ENCODE measurements at regions not wholly inside any gene's neighbourhood (a gene's known extent, or its start where the extent isn't known, plus 50 kb on each side); places are given as distances from the start of the nearest gene placed in this dataset.

DNA sequence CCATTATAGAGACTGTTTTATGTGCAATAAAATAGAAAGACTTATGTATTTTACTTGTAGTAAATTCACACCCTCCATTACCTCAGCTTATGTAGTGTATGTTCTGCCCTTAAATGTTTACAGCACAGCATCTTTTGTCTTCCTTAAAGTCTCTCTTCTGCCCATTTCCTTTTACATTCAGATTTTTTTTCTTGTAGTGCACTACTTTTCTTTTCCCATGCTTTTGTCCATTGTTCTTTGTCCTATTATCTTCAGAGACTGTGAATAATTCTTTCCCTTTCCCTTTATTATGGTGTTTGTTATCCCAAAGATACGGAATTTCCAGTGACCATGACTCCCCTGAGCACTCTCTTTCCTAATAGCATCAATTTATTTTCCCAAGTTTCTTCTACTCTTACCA lies 66.1 kb upstream of the TYRP1 start:
- DNase-seq, result no peak
- Histone ChIP-seq H3K27ac (no peak overlapping the region), H3K9me2 (ENCODE audit: insufficient read depth) (no peaks in the 10 kb centered on the region), H3K4me3 (no peak overlapping the region), H4K20me1 (ENCODE audit: insufficient read depth) (no peaks in the 10 kb centered on the region), H3K4me2 (ENCODE audit: unreplicated experiment) (no peak overlapping the region), H3K79me2 (ENCODE audit: insufficient read depth) (no peaks in the 10 kb centered on the region), H3K9ac (no peak overlapping the region), H3K36me3 (ENCODE audit: low read depth) (no peaks in the 10 kb centered on the region), H3K9me3 (ENCODE audit: low read depth) (no peaks in the 10 kb centered on the region), H3F3A (ENCODE audit: insufficient read depth) (no peaks in the 10 kb centered on the region), H2AFZ (no peak overlapping the region), H3K27me3 (replicated peaks; ENCODE audit: insufficient read depth) (0 out of 2 replicates have a peak, but pooled peaks cover 4% of the 10 kb centered on the region), H3K4me1 (ENCODE audit: insufficient read depth) (no peaks in the 10 kb centered on the region)
- TF ChIP-seq EZH2 (IDR thresholded peaks at IDR 0.05; ENCODE audit: insufficient read depth, poor library complexity, severe bottlenecking), result no peak
- no peak for TF ChIP-seq EZH2phosphoT487 (IDR thresholded peaks at IDR 0.05; ENCODE audit: insufficient read depth, low read depth)
- 3 to 5% methylated on average over 1 of the region's 1 CpG for WGBS, 2 experiments (ENCODE audit: low coverage in 1 of 2, low lambda C conversion rate in 2 of 2, missing lambda C conversion rate in 2 of 2)
- in situ Hi-C loops (cut with MboI), result no loop called here

GRCh38 chr9:12628546-12628945 lies 64.6 kb upstream of the TYRP1 start:
- H2AFZ ChIP-seq, result no peak overlapping the region
- H3K4me3 ChIP-seq, result no peak overlapping the region
- 0 out of 2 replicates have a peak, but pooled peaks cover 4% of the 10 kb centered on the region for H3K27me3 ChIP-seq (replicated peaks; ENCODE audit: insufficient read depth)
- no peak for DNase-seq
- no peaks in the 10 kb centered on the region for H3K36me3 ChIP-seq (ENCODE audit: low read depth)
- no peaks in the 10 kb centered on the region for H3F3A ChIP-seq (ENCODE audit: insufficient read depth)
- no peaks in the 10 kb centered on the region for H4K20me1 ChIP-seq (ENCODE audit: insufficient read depth)
- no peak overlapping the region for H3K9ac ChIP-seq
- no peak for TF ChIP-seq EZH2phosphoT487 (IDR thresholded peaks at IDR 0.05; ENCODE audit: insufficient read depth, low read depth)
- no peaks in the 10 kb centered on the region for H3K9me3 ChIP-seq (ENCODE audit: low read depth)
- no peaks in the 10 kb centered on the region for H3K79me2 ChIP-seq (ENCODE audit: insufficient read depth)
- no peak overlapping the region for H3K4me2 ChIP-seq (ENCODE audit: unreplicated experiment)
- H3K4me1 ChIP-seq (ENCODE audit: insufficient read depth), result no peaks in the 10 kb centered on the region
- 12 to 19% methylated on average over 1 of the region's 1 CpG for WGBS, 2 experiments (ENCODE audit: low coverage in 1 of 2, low lambda C conversion rate in 2 of 2, missing lambda C conversion rate in 2 of 2)
- H3K9me2 ChIP-seq (ENCODE audit: insufficient read depth), result no peaks in the 10 kb centered on the region
- H3K27ac ChIP-seq, result no peak overlapping the region
- in situ Hi-C loops (cut with MboI), result no loop called here

DNA sequence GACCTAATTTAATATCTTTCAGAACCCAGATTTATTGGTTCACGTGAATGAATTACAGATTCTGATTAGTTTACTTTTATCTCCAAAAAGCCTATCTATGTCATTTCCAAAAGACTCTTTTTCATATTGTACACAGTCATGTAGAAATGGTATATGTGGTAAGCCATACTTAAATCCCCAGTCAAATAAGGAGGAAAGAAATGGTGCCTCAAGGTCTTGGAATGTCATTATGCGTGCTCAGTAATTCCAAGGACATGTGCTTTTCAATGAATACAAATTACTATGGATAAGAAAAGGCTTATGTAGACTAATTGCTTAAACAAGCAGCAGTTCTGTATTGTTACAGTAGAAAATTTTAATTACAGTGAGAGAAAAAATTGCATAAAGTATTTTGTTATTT lies 64.1 kb upstream of the TYRP1 start:
- no peak overlapping the region for H3K4me2 ChIP-seq (ENCODE audit: unreplicated experiment)
- TF ChIP-seq EZH2phosphoT487 (IDR thresholded peaks at IDR 0.05; ENCODE audit: insufficient read depth, low read depth) (no peak), EZH2 (IDR thresholded peaks at IDR 0.05; ENCODE audit: insufficient read depth, poor library complexity, severe bottlenecking) (no peak)
- no peak overlapping the region for H3K27ac ChIP-seq
- no peak for DNase-seq
- WGBS, 2 experiments (ENCODE audit: low coverage in 1 of 2, low lambda C conversion rate in 2 of 2, missing lambda C conversion rate in 2 of 2), result 41 to 44% methylated on average over 2 of the region's 2 CpGs
- no peak overlapping the region for H3K9ac ChIP-seq
- in situ Hi-C loops (cut with MboI), result no loop called here
- no peak overlapping the region for H2AFZ ChIP-seq
- 0 out of 2 replicates have a peak, but pooled peaks cover 4% of the 10 kb centered on the region for H3K27me3 ChIP-seq (replicated peaks; ENCODE audit: insufficient read depth)
- no peaks in the 10 kb centered on the region for H3K4me1 ChIP-seq (ENCODE audit: insufficient read depth)
- no peaks in the 10 kb centered on the region for H3K79me2 ChIP-seq (ENCODE audit: insufficient read depth)
- no peaks in the 10 kb centered on the region for H4K20me1 ChIP-seq (ENCODE audit: insufficient read depth)
- H3K36me3 ChIP-seq (ENCODE audit: low read depth), result no peaks in the 10 kb centered on the region
- H3F3A ChIP-seq (ENCODE audit: insufficient read depth), result no peaks in the 10 kb centered on the region
- H3K4me3 ChIP-seq, result no peak overlapping the region
- H3K9me3 ChIP-seq (ENCODE audit: low read depth), result no peaks in the 10 kb centered on the region
- no peaks in the 10 kb centered on the region for H3K9me2 ChIP-seq (ENCODE audit: insufficient read depth)

DNA sequence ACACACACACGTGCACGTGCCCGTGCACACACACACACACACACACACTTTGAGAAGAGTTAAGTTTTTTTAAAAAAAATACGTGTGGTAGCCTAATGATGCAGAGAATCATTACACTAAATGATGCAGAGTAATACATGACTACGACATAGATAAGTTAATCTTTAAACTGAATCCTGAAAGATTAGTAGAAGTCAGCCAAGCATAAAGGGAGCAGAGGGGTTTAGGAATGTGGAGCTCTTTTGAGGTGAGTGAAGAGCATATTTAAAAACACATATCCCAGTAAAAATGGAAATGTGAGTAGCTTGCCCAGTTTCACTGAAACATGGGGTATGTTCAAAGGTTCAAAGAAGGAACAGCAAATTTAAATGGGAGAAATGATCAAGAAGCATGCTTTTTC lies 61.3 kb upstream of the TYRP1 start:
- TF ChIP-seq EZH2 (IDR thresholded peaks at IDR 0.05; ENCODE audit: insufficient read depth, poor library complexity, severe bottlenecking) (no peak), EZH2phosphoT487 (IDR thresholded peaks at IDR 0.05; ENCODE audit: insufficient read depth, low read depth) (no peak)
- Histone ChIP-seq H3K4me3 (no peak overlapping the region), H3K4me1 (ENCODE audit: insufficient read depth) (no peaks in the 10 kb centered on the region), H3K36me3 (ENCODE audit: low read depth) (no peaks in the 10 kb centered on the region), H2AFZ (no peak overlapping the region), H3K27ac (no peak overlapping the region), H3K9me2 (ENCODE audit: insufficient read depth) (no peaks in the 10 kb centered on the region), H3K79me2 (ENCODE audit: insufficient read depth) (no peaks in the 10 kb centered on the region), H3K9me3 (ENCODE audit: low read depth) (no peaks in the 10 kb centered on the region), H3K9ac (no peak overlapping the region), H3F3A (ENCODE audit: insufficient read depth) (no peaks in the 10 kb centered on the region), H4K20me1 (ENCODE audit: insufficient read depth) (no peaks in the 10 kb centered on the region), H3K4me2 (ENCODE audit: unreplicated experiment) (no peak overlapping the region), H3K27me3 (replicated peaks; ENCODE audit: insufficient read depth) (0 out of 2 replicates have a peak, but pooled peaks cover 4% of the 10 kb centered on the region)
- in situ Hi-C loops (cut with MboI), result no loop called here
- WGBS, 2 experiments (ENCODE audit: low coverage in 1 of 2, low lambda C conversion rate in 2 of 2, missing lambda C conversion rate in 2 of 2), result 25 to 30% methylated on average over 5 of the region's 5 CpGs
- no peak for DNase-seq

Data from GM23248 (cell line).